Smooth muscle cell (in vitro differentiated cells): ENCODE measurements at regions not wholly inside any gene's neighbourhood (a gene's known extent, or its start where the extent isn't known, plus 50 kb on each side); places are given as distances from the start of the nearest gene placed in this dataset.

ENCODE experiments used
- DNase-seq: peaks from one replicate; lab custom pipeline; 2025; ENCODE audit not compliant: unreplicated experiment; lab: John Stamatoyannopoulos, UW
- H2AFZ ChIP-seq: fragments of 200-600 bp; sonication (generic); 2 replicates; pipeline ENCODE4 v1.6.0; 2016; ENCODE audit warnings: antibody characterized with exemption, low read depth, mild to moderate bottlenecking
- H3F3A ChIP-seq: fragments of 200-600 bp; sonication (generic); 2 replicates; pipeline ENCODE4 v1.6.0; 2017; ENCODE audit warnings: antibody characterized with exemption, low read depth
- H3K27ac ChIP-seq: fragments of 200-600 bp; sonication (generic); 2 replicates; pipeline ENCODE4 v1.5.1; 2016; ENCODE audit warnings: low read depth, mild to moderate bottlenecking
- H3K27me3 ChIP-seq: fragments of 200-600 bp; sonication (generic); 2 replicates; pipeline ENCODE4 v1.6.1; 2016; ENCODE audit warnings: low read depth, mild to moderate bottlenecking
- H3K36me3 ChIP-seq: fragments of 200-600 bp; sonication (generic); 2 replicates; pipeline ENCODE4 v1.5.1; 2016; ENCODE audit warnings: low read depth
- H3K4me1 ChIP-seq: fragments of 200-600 bp; sonication (generic); 2 replicates; pipeline ENCODE4 v1.5.1; 2016; ENCODE audit warnings: low read depth
- H3K4me2 ChIP-seq: fragments of 200-600 bp; sonication (generic); 2 replicates; pipeline ENCODE4 v1.6.0; 2016; ENCODE audit warnings: mild to moderate bottlenecking
- H3K4me3 ChIP-seq: fragments of 200-600 bp; sonication (generic); 2 replicates; pipeline ENCODE4 v1.5.1; 2016; ENCODE audit warnings: mild to moderate bottlenecking
- H3K79me2 ChIP-seq: fragments of 200-600 bp; sonication (generic); 2 replicates; pipeline ENCODE4 v1.6.0; 2016; ENCODE audit warnings: low read depth, mild to moderate bottlenecking
- H3K9ac ChIP-seq: fragments of 200-600 bp; sonication (generic); 2 replicates; pipeline ENCODE4 v1.6.0; 2016; ENCODE audit warnings: low read depth
- H3K9me3 ChIP-seq: fragments of 200-600 bp; sonication (generic); replicated peaks from 2 replicates; pipeline ENCODE4 v1.5.1; 2016; ENCODE audit warnings: low read depth
- H4K20me1 ChIP-seq: fragments of 200-600 bp; sonication (generic); 2 replicates; pipeline ENCODE4 v1.6.0; 2016; ENCODE audit warnings: low read depth
- WGBS: methylation state at CpG from one replicate; pipeline ENCODE4 v1.1.7; 2016; ENCODE audit warnings: low lambda C conversion rate; 5-methylcytosine and 5-hydroxymethylcytosine counted together
- TF ChIP-seq, protein P1 (sequence below): fragments of 200-600 bp; sonication (generic); IDR thresholded peaks from 2 replicates; pipeline ENCODE4 v1.5.1; 2017; ENCODE audit warnings: borderline replicate concordance, mild to moderate bottlenecking, antibody characterized with exemption; ENCODE audit not compliant: insufficient read depth, poor library complexity, severe bottlenecking

DNA sequence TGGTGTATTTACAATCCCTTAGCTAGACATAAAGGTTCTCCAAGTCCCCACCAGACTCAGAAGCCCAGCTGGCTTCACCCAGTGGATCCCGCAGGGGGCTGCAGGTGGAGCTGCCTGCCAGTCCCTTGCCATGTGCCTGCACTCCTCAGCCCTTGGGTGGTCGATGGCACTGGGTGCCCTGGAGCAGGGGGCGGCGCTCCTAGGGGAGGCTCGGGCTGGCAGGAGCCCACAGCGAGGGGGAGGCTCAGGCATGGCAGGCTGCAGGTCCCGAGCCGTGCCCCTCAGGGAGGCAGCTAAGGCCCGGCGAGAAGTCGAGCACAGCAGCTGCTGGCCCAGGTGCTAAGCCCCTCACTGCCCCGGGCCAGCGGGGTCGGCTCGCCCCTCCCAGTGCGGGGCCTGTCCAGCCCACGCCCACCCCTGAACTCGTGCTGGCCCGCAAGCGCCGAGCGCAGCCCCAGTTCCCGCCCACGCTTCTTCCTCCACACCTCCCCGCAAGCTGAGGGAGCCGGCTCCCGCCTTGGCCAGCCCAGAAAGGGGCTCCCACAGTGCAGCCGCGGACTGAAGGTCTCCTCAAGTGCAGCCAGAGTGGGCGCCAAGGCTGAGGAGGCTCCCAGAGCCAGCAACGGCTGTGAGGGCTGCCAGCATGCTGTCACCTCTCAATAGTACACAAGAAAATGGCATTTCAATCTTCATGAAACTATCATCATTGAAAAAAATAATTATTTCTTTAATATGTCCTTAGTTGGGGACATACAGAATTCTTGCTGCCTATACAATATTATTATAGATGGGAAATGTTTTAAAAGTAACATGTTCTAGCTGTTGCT, 189.1 kb downstream of the SLC7A11 start:
- DNase-seq, result no peak
- no peaks in the 10 kb centered on the region for H3K79me2 ChIP-seq
- no peaks in the 10 kb centered on the region for H4K20me1 ChIP-seq
- no peak overlapping the region for H3K9ac ChIP-seq
- peaks cover 10% of the 10 kb centered on the region for H3K4me1 ChIP-seq
- WGBS, result 88% methylated on average over 30 of the region's 31 CpGs
- H2AFZ ChIP-seq, result no peak overlapping the region
- H3K27me3 ChIP-seq, result no peaks in the 10 kb centered on the region
- TF ChIP-seq, protein P1, sequence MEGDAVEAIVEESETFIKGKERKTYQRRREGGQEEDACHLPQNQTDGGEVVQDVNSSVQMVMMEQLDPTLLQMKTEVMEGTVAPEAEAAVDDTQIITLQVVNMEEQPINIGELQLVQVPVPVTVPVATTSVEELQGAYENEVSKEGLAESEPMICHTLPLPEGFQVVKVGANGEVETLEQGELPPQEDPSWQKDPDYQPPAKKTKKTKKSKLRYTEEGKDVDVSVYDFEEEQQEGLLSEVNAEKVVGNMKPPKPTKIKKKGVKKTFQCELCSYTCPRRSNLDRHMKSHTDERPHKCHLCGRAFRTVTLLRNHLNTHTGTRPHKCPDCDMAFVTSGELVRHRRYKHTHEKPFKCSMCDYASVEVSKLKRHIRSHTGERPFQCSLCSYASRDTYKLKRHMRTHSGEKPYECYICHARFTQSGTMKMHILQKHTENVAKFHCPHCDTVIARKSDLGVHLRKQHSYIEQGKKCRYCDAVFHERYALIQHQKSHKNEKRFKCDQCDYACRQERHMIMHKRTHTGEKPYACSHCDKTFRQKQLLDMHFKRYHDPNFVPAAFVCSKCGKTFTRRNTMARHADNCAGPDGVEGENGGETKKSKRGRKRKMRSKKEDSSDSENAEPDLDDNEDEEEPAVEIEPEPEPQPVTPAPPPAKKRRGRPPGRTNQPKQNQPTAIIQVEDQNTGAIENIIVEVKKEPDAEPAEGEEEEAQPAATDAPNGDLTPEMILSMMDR, result no peak
- no peaks in the 10 kb centered on the region for H3F3A ChIP-seq
- peak overlapping the region; percentile 82 for H3K4me2 ChIP-seq
- no peaks in the 10 kb centered on the region for H3K36me3 ChIP-seq
- H3K27ac ChIP-seq, result peak overlapping the region; percentile 73
- no peak overlapping the region for H3K4me3 ChIP-seq
- no peaks in the 10 kb centered on the region for H3K9me3 ChIP-seq

DNA sequence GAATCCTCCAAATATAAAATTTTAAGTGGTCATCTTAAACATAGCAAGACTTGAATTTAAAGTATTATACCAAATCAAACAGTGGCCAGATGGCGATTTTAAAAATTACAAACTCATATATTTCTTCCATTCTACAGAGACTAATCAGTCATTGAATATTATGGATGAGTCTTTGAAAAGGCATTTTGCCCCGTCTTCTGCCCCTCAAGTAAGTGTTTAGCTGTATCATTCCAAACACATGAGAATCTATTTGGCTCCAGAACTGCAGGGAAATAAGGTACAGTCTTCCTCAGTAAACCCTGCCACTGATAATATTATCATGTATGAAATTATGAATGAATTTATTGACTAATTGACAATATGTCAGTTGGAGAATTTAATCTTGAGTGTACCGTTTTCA, 191.0 kb downstream of the SLC7A11 start:
- no peaks in the 10 kb centered on the region for H3K9me3 ChIP-seq
- H3K27me3 ChIP-seq, result no peaks in the 10 kb centered on the region
- H3K27ac ChIP-seq, result no peak overlapping the region
- no peak for DNase-seq
- no peak overlapping the region for H3K4me2 ChIP-seq
- H3K4me1 ChIP-seq, result peaks cover 10% of the 10 kb centered on the region
- H4K20me1 ChIP-seq, result no peaks in the 10 kb centered on the region
- no peaks in the 10 kb centered on the region for H3F3A ChIP-seq
- peak overlapping the region; percentile 15 for H2AFZ ChIP-seq
- TF ChIP-seq, protein P1, result no peak
- H3K79me2 ChIP-seq, result no peaks in the 10 kb centered on the region
- no peaks in the 10 kb centered on the region for H3K36me3 ChIP-seq
- WGBS, result 58% methylated on average over 3 of the region's 3 CpGs
- H3K4me3 ChIP-seq, result no peak overlapping the region
- H3K9ac ChIP-seq, result no peak overlapping the region

- Histone ChIP-seq H3K4me2 (no peak overlapping the region), H4K20me1 (no peaks in the 10 kb centered on the region), H3K27ac (no peak overlapping the region), H3K9me3 (no peaks in the 10 kb centered on the region), H3K36me3 (no peaks in the 10 kb centered on the region), H3K9ac (no peak overlapping the region), H3K4me1 (peaks cover 10% of the 10 kb centered on the region), H3K4me3 (no peak overlapping the region), H3K27me3 (no peaks in the 10 kb centered on the region), H3F3A (no peaks in the 10 kb centered on the region), H2AFZ (no peak overlapping the region), H3K79me2 (no peaks in the 10 kb centered on the region)
- DNase-seq, result no peak
- TF ChIP-seq, protein P1, result no peak
- WGBS, result 72% methylated on average over 6 of the region's 6 CpGs
Observed at GRCh38 chr4:138050601-138051000, 191.5 kb downstream of the SLC7A11 start.

DNA sequence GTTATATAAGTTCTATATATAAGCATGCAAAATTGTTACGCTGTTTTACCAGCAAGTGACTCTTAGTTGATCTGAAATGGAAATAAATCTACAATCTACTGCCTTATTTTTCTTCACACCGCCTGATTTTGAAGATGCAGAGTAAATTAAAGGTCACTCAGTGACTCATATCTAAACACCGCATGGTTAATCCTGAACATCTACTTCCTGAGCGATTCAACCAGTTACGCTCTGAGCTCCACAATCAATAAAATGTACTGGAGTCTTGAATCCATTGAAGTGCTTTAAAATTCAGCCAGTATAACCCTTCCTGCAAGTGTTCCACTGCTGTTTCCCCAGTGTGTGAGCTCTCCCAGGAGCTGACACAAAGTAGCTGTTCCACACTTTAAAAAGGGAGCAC, 192.8 kb downstream of the SLC7A11 start:
- Histone ChIP-seq H3K4me1 (peaks cover 10% of the 10 kb centered on the region), H3K4me2 (no peak overlapping the region), H3K4me3 (no peak overlapping the region), H2AFZ (no peak overlapping the region), H3F3A (no peaks in the 10 kb centered on the region), H3K36me3 (no peaks in the 10 kb centered on the region), H3K27me3 (no peaks in the 10 kb centered on the region), H3K79me2 (no peaks in the 10 kb centered on the region), H3K9ac (no peak overlapping the region), H3K27ac (no peak overlapping the region), H3K9me3 (no peaks in the 10 kb centered on the region), H4K20me1 (no peaks in the 10 kb centered on the region)
- 57% methylated on average over 5 of the region's 5 CpGs for WGBS
- TF ChIP-seq, protein P1, result no peak
- no peak for DNase-seq
